WERI-Rb-1 (cell line): ENCODE measurements at regions not wholly inside any gene's neighbourhood (a gene's known extent, or its start where the extent isn't known, plus 50 kb on each side); places are given as distances from the start of the nearest gene placed in this dataset.

ENCODE experiments used
- DNase-seq: peaks from one replicate; pipeline ENCODE4 v3.0.0-alpha.2; 2020
- H3K27ac ChIP-seq: fragments of 250-450 bp; sonication (Bioruptor Pico); 2 replicates; pipeline ENCODE4 v1.5.1; 2020; ENCODE audit warnings: mild to moderate bottlenecking, moderate library complexity
- H3K27me3 ChIP-seq: fragments of 250-450 bp; sonication (Bioruptor Pico); 2 replicates; pipeline ENCODE4 v1.5.1; 2021; ENCODE audit warnings: mild to moderate bottlenecking, low read depth, moderate library complexity; ENCODE audit not compliant: insufficient read depth, severe bottlenecking
- H3K36me3 ChIP-seq: fragments of 250-450 bp; sonication (Bioruptor Pico); 2 replicates; pipeline ENCODE4 v1.5.1; 2020; ENCODE audit warnings: mild to moderate bottlenecking, moderate library complexity
- H3K4me3 ChIP-seq: 2 replicates; pipeline ENCODE4 v1.5.1; 2011; ENCODE audit warnings: low read depth, mild to moderate bottlenecking, control low read depth, low read length
- H3K9me3 ChIP-seq: fragments of 250-450 bp; sonication (Bioruptor Pico); 2 replicates; pipeline ENCODE4 v1.5.1; 2021; ENCODE audit warnings: mild to moderate bottlenecking, moderate library complexity; ENCODE audit not compliant: severe bottlenecking
- TF ChIP-seq, protein P1 (sequence below): IDR thresholded peaks from 2 replicates; pipeline ENCODE4 v1.5.1; 2011; ENCODE audit warnings: low read depth, mild to moderate bottlenecking, control low read depth, inconsistent platforms, low read length

- DNase-seq = no peak
- no peaks in the 10 kb centered on the region for H3K27me3 ChIP-seq
- H3K36me3 ChIP-seq = no peaks in the 10 kb centered on the region
- no peaks in the 10 kb centered on the region for H3K9me3 ChIP-seq
- H3K4me3 ChIP-seq = no peak overlapping the region
- no peak overlapping the region for H3K27ac ChIP-seq
- TF ChIP-seq, protein P1, sequence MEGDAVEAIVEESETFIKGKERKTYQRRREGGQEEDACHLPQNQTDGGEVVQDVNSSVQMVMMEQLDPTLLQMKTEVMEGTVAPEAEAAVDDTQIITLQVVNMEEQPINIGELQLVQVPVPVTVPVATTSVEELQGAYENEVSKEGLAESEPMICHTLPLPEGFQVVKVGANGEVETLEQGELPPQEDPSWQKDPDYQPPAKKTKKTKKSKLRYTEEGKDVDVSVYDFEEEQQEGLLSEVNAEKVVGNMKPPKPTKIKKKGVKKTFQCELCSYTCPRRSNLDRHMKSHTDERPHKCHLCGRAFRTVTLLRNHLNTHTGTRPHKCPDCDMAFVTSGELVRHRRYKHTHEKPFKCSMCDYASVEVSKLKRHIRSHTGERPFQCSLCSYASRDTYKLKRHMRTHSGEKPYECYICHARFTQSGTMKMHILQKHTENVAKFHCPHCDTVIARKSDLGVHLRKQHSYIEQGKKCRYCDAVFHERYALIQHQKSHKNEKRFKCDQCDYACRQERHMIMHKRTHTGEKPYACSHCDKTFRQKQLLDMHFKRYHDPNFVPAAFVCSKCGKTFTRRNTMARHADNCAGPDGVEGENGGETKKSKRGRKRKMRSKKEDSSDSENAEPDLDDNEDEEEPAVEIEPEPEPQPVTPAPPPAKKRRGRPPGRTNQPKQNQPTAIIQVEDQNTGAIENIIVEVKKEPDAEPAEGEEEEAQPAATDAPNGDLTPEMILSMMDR = no peak
These were observed 377.4 kb upstream of the DSEL start for GRCh38 chr18:67893916-67894315.

DNA sequence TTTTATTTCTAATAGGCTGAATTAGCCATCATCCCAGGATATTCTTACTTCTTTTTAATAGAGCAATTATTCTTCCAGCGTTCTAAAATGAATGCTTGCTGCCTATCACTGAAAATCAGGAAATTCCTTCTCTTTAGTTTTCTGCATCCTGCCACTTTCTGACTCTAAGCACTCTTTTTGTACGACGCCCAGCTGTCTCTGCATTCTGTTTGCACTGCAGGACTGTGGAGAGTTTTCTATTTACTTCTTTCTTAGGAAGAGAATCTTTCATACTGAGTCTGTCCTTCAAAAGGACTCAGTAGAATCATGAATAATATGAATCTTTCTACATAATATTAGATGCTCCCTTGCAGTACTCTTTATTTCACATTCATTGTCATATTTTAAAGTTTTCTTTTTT is 360.4 kb upstream of the DSEL start:
- TF ChIP-seq, protein P1 = no peak
- Histone ChIP-seq H3K9me3 (no peaks in the 10 kb centered on the region), H3K27ac (no peak overlapping the region), H3K27me3 (no peaks in the 10 kb centered on the region), H3K4me3 (no peak overlapping the region), H3K36me3 (no peaks in the 10 kb centered on the region)
- DNase-seq = no peak

DNA sequence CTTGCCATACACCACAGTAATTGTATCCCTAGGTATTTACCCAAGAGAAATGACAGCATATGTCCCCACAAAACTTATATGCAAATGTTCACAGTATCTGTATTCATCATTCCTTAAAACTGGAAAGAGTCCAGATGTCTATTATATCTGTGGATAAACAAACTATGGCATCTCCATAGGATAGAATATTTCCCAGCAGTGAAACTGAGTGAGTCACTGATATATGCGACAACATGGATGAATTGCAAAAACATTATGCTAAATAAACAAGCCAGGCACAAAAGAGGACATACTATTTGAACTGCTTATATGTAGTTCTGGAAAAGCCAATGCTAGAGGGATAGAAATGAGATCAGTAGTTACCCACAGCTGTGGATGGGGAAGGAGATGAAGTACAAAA is 359.4 kb upstream of the DSEL start:
- DNase-seq = no peak
- TF ChIP-seq, protein P1 = no peak
- Histone ChIP-seq H3K9me3 (no peaks in the 10 kb centered on the region), H3K4me3 (no peak overlapping the region), H3K27me3 (no peaks in the 10 kb centered on the region), H3K27ac (no peak overlapping the region), H3K36me3 (no peaks in the 10 kb centered on the region)

DNA sequence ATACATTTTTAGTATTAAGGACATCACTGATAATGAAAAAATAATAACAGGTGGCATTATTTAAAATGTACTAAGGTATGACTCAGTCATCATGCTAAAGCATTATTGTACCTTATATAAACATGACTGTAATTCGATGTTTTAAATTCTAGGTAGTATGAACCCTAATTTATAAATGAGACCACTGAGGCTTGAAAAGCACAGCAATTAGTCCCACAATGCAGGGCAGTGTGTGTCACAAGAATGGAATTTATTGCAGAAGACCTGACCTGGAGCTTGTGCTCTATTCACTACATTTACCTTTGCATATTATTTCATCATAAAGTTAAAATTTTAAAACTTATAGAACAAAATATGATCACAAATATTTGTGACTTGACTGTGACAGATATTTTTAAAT is 358.5 kb upstream of the DSEL start:
- Histone ChIP-seq H3K27ac (no peak overlapping the region), H3K27me3 (no peaks in the 10 kb centered on the region), H3K36me3 (no peaks in the 10 kb centered on the region), H3K4me3 (no peak overlapping the region), H3K9me3 (no peaks in the 10 kb centered on the region)
- no peak for DNase-seq
- TF ChIP-seq, protein P1 = no peak

DNA sequence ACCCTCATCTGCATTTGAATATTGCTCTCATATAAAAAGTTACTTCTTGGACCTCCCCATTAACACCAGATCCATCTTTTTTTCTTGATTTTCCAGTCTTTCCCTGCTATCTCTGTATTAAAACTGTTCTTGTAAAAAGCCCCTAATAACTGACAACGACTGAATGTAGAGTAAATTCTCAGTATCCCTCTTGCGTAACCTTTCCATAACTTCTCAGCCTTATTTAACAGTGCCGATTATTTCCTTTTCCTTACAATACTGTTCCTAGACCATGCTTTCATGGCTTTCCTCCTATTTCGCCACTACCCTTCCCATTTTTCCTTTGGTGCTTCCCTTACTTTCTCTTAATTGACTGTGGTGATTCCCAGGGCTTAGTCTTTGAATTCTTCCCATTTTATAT is 348.9 kb upstream of the DSEL start:
- Histone ChIP-seq H3K27me3 (no peaks in the 10 kb centered on the region), H3K36me3 (no peaks in the 10 kb centered on the region), H3K4me3 (no peak overlapping the region), H3K9me3 (no peaks in the 10 kb centered on the region), H3K27ac (no peak overlapping the region)
- TF ChIP-seq, protein P1 = no peak
- DNase-seq = no peak

GRCh38 chr18:67864677-67865340 is 348.3 kb upstream of the DSEL start:
- TF ChIP-seq, protein P1 = no peak
- H3K9me3 ChIP-seq = no peaks in the 10 kb centered on the region
- no peak for DNase-seq
- no peak overlapping the region for H3K27ac ChIP-seq
- no peaks in the 10 kb centered on the region for H3K36me3 ChIP-seq
- H3K4me3 ChIP-seq = no peak overlapping the region
- no peaks in the 10 kb centered on the region for H3K27me3 ChIP-seq
